Neuronal stem cell (in vitro differentiated cells): ENCODE measurements at regions not wholly inside any gene's neighbourhood (a gene's known extent, or its start where the extent isn't known, plus 50 kb on each side); places are given as distances from the start of the nearest gene placed in this dataset.

Experiments
- DNase-seq: peaks from one replicate; pipeline ENCODE4 v3.0.0-alpha.2; 2013; ENCODE audit warnings: low spot score
- H2AFZ ChIP-seq: one replicate; pipeline ENCODE4 v1.6.1; 2013; ENCODE audit warnings: mild to moderate bottlenecking, low read length, inconsistent platforms
- H2AK5ac ChIP-seq: 2 replicates; pipeline ENCODE4 v1.6.1; 2013; ENCODE audit warnings: low read depth, mild to moderate bottlenecking, inconsistent platforms, low read length, moderate library complexity, mixed read lengths
- H2BK120ac ChIP-seq: 2 replicates; pipeline ENCODE4 v1.6.1; 2013; ENCODE audit warnings: low read depth, mild to moderate bottlenecking, inconsistent platforms, low read length, moderate library complexity, mixed read lengths
- H2BK12ac ChIP-seq: one replicate; pipeline ENCODE4 v1.6.1; 2013; ENCODE audit warnings: low read length, inconsistent platforms
- H2BK15ac ChIP-seq: 2 replicates; pipeline ENCODE4 v1.6.1; 2013; ENCODE audit warnings: mild to moderate bottlenecking, low read length, inconsistent platforms, mixed read lengths
- H2BK5ac ChIP-seq: one replicate; pipeline ENCODE4 v1.6.1; 2013; ENCODE audit warnings: inconsistent platforms, mild to moderate bottlenecking, low read length, moderate library complexity
- H3K14ac ChIP-seq: one replicate; pipeline ENCODE4 v1.6.1; 2013; ENCODE audit warnings: low read length, inconsistent platforms
- H3K18ac ChIP-seq: 2 replicates; pipeline ENCODE4 v1.6.1; 2013; ENCODE audit warnings: low read length, inconsistent platforms
- H3K23ac ChIP-seq: 2 replicates; pipeline ENCODE4 v1.6.1; 2013; ENCODE audit warnings: low read depth, mild to moderate bottlenecking, mixed read lengths, low read length, inconsistent platforms; ENCODE audit not compliant: poor library complexity
- H3K27ac ChIP-seq: replicated peaks from 3 replicates; pipeline ENCODE4 v1.5.1; 2013; ENCODE audit warnings: low read length, inconsistent platforms
- H3K27me3 ChIP-seq, 3 experiments: 2 replicates each; pipeline ENCODE4 v1.6.1; 2013; ENCODE audit warnings: low read length in 3 of 3, mild to moderate bottlenecking in 2 of 3, inconsistent platforms in 1 of 3, low read depth in 1 of 3, mixed read lengths in 1 of 3, moderate library complexity in 1 of 3; ENCODE audit not compliant: control insufficient read depth in 3 of 3, insufficient read depth in 3 of 3
- H3K36me3 ChIP-seq, 2 donors: replicated peaks in 1 of 2; 2 replicates each; pipeline ENCODE4 v1.6.1; 2013; ENCODE audit warnings: low read length in 2 of 2; ENCODE audit not compliant: control insufficient read depth in 2 of 2, insufficient read depth in 2 of 2
- H3K4ac ChIP-seq: 2 replicates; pipeline ENCODE4 v1.6.1; 2013; ENCODE audit warnings: inconsistent platforms, mild to moderate bottlenecking, low read length, moderate library complexity
- H3K4me1 ChIP-seq, 2 donors: 1 replicate in 1 of 2; 2 replicates in 1 of 2; pipeline ENCODE4 v1.6.1; 2013; ENCODE audit warnings: low read length in 2 of 2, low read depth in 1 of 2; ENCODE audit not compliant: control insufficient read depth in 2 of 2, insufficient read depth in 1 of 2
- H3K4me2 ChIP-seq: one replicate; pipeline ENCODE4 v1.6.1; 2013; ENCODE audit warnings: mild to moderate bottlenecking, low read length, inconsistent platforms; ENCODE audit not compliant: insufficient read depth, poor library complexity, severe bottlenecking
- H3K4me3 ChIP-seq, 2 donors: 2 replicates each; pipeline ENCODE4 v1.5.1; 2013; ENCODE audit warnings: low read length in 2 of 2, mild to moderate bottlenecking in 2 of 2, inconsistent platforms in 1 of 2, moderate library complexity in 1 of 2
- H3K79me1 ChIP-seq: one replicate; pipeline ENCODE4 v1.6.1; 2013; ENCODE audit warnings: low read depth, mild to moderate bottlenecking, inconsistent platforms, low read length, moderate library complexity
- H3K9ac ChIP-seq: one replicate; pipeline ENCODE4 v1.6.1; 2013; ENCODE audit warnings: mild to moderate bottlenecking, low read depth, low read length, inconsistent platforms; ENCODE audit not compliant: poor library complexity
- H3K9me3 ChIP-seq, 2 donors: replicated peaks in 1 of 2; 2 replicates each; pipeline versions ENCODE3 to v1.6.1; 2013; ENCODE audit warnings: low read length in 2 of 2, mild to moderate bottlenecking in 2 of 2, inconsistent platforms in 1 of 2, low read depth in 1 of 2, mixed read lengths in 1 of 2, moderate library complexity in 1 of 2; ENCODE audit not compliant: control insufficient read depth in 2 of 2, insufficient read depth in 1 of 2
- H4K8ac ChIP-seq: one replicate; pipeline ENCODE4 v1.6.1; 2013; ENCODE audit warnings: low read depth, mild to moderate bottlenecking, inconsistent platforms, low read length, moderate library complexity
- H4K91ac ChIP-seq: one replicate; pipeline ENCODE4 v1.6.1; 2013; ENCODE audit warnings: low read length, low read depth, mild to moderate bottlenecking, inconsistent platforms; ENCODE audit not compliant: poor library complexity
- WGBS, 2 donors: extraction: QIAGEN DNeasy Blood & Tissue Kit; methylation state at CpG; one replicate each; pipeline ENCODE4 v1.1.7; 2013; ENCODE audit warnings: missing lambda C conversion rate in 2 of 2, mixed read lengths in 1 of 2; ENCODE audit not compliant: insufficient read length in 2 of 2, insufficient replicate concordance in 1 of 2; ENCODE audit errors: extremely low coverage in 2 of 2; 5-methylcytosine and 5-hydroxymethylcytosine counted together

- Histone ChIP-seq H3K14ac (no peak overlapping the region), H2AK5ac (no peak overlapping the region), H2BK12ac (no peak overlapping the region), H3K27ac (no peak overlapping the region), H3K18ac (no peak overlapping the region), H2BK5ac (no peak overlapping the region), H3K4ac (no peak overlapping the region), H4K8ac (no peak overlapping the region), H4K91ac (no peak overlapping the region), H2AFZ (no peak overlapping the region), H3K23ac (no peak overlapping the region), H3K4me3 (no peak overlapping the region), H3K9ac (no peak overlapping the region), H3K4me1 (peaks cover 0 to 3% of the 10 kb centered on the region in 2 donors), H3K9me3 (no peaks in the 10 kb centered on the region), H2BK15ac (no peak overlapping the region), H3K79me1 (no peaks in the 10 kb centered on the region), H3K27me3 (no peaks in the 10 kb centered on the region), H3K4me2 (no peak overlapping the region), H2BK120ac (no peak overlapping the region), H3K36me3 (no peaks in the 10 kb centered on the region)
- DNase-seq: no peak
- no CpG with 5 or more reads among the region's 1 CpG for WGBS, 2 donors
Measured at GRCh38 chr2:212728717-212729116, 190.1 kb upstream of the ERBB4 start.

GRCh38 chr2:212727751-212728150 lies 189.1 kb upstream of the ERBB4 start:
- H4K91ac ChIP-seq: no peak overlapping the region
- WGBS, 2 donors: no CpG with 5 or more reads among the region's 3 CpGs
- H2AFZ ChIP-seq: peak overlapping the region; percentile 10
- peaks cover 0 to 3% of the 10 kb centered on the region in 2 donors for H3K4me1 ChIP-seq
- H2BK5ac ChIP-seq: no peak overlapping the region
- no peaks in the 10 kb centered on the region for H3K27me3 ChIP-seq
- no peak overlapping the region for H3K14ac ChIP-seq
- no peak overlapping the region for H3K27ac ChIP-seq
- no peak overlapping the region for H4K8ac ChIP-seq
- no peak overlapping the region for H3K4me2 ChIP-seq
- H2BK15ac ChIP-seq: no peak overlapping the region
- no peak overlapping the region for H2BK120ac ChIP-seq
- H3K79me1 ChIP-seq: no peaks in the 10 kb centered on the region
- H3K9ac ChIP-seq: no peak overlapping the region
- no peak overlapping the region for H3K4ac ChIP-seq
- H3K9me3 ChIP-seq: no peaks in the 10 kb centered on the region
- H3K4me3 ChIP-seq: no peak overlapping the region
- no peak for DNase-seq
- H3K18ac ChIP-seq: no peak overlapping the region
- H3K23ac ChIP-seq: no peak overlapping the region
- no peak overlapping the region for H2BK12ac ChIP-seq
- H3K36me3 ChIP-seq: no peaks in the 10 kb centered on the region
- no peak overlapping the region for H2AK5ac ChIP-seq

GRCh38 chr2:212726403-212726802 lies 187.8 kb upstream of the ERBB4 start:
- Histone ChIP-seq H3K36me3 (no peaks in the 10 kb centered on the region), H3K9me3 (peaks cover 3 to 9% of the 10 kb centered on the region in 2 donors), H2AFZ (peak overlapping the region; percentile 20), H3K27me3 (no peaks in the 10 kb centered on the region), H3K4ac (no peak overlapping the region), H3K79me1 (no peaks in the 10 kb centered on the region), H2AK5ac (no peak overlapping the region), H2BK15ac (no peak overlapping the region), H3K18ac (peak overlapping the region; percentile 5), H2BK120ac (no peak overlapping the region), H4K8ac (no peak overlapping the region), H3K4me1 (peaks cover 0 to 3% of the 10 kb centered on the region in 2 donors), H3K4me3 (no peak overlapping the region), H2BK5ac (no peak overlapping the region), H3K4me2 (no peak overlapping the region), H3K9ac (no peak overlapping the region), H3K27ac (no peak overlapping the region), H2BK12ac (no peak overlapping the region), H4K91ac (no peak overlapping the region), H3K14ac (no peak overlapping the region), H3K23ac (no peak overlapping the region)
- no peak for DNase-seq
- no CpG with 5 or more reads among the region's 2 CpGs for WGBS, 2 donors

GRCh38 chr2:212725180-212725579 lies 186.6 kb upstream of the ERBB4 start:
- no peaks in the 10 kb centered on the region for H3K36me3 ChIP-seq
- no peak overlapping the region for H2AFZ ChIP-seq
- H3K4me1 ChIP-seq: peaks cover 0 to 3% of the 10 kb centered on the region in 2 donors
- no peak overlapping the region for H2BK5ac ChIP-seq
- H3K18ac ChIP-seq: no peak overlapping the region
- H3K9me3 ChIP-seq: peaks cover 3 to 11% of the 10 kb centered on the region in 2 donors
- no peak overlapping the region for H3K4me3 ChIP-seq
- no peak overlapping the region for H3K23ac ChIP-seq
- no peak overlapping the region for H3K4me2 ChIP-seq
- H3K79me1 ChIP-seq: no peaks in the 10 kb centered on the region
- no CpG with 5 or more reads among the region's 4 CpGs for WGBS, 2 donors
- H2BK120ac ChIP-seq: no peak overlapping the region
- no peak overlapping the region for H3K27ac ChIP-seq
- H3K14ac ChIP-seq: no peak overlapping the region
- H3K9ac ChIP-seq: no peak overlapping the region
- H2BK12ac ChIP-seq: no peak overlapping the region
- H3K4ac ChIP-seq: no peak overlapping the region
- H3K27me3 ChIP-seq: no peaks in the 10 kb centered on the region
- H2BK15ac ChIP-seq: no peak overlapping the region
- DNase-seq: no peak
- no peak overlapping the region for H4K8ac ChIP-seq
- no peak overlapping the region for H4K91ac ChIP-seq
- H2AK5ac ChIP-seq: no peak overlapping the region
